ENCODE measurements at regions not wholly inside any gene's neighbourhood (a gene's known extent, or its start where the extent isn't known, plus 50 kb on each side); places are given as distances from the start of the nearest gene placed in this dataset.

- ChIA-PET POLR2A (no interaction called here), CTCF (no interaction called here)
- Histone ChIP-seq H3K79me2 (ENCODE audit: insufficient read depth) (no peaks in the 10 kb centered on the region), H3F3A (replicated peaks; ENCODE audit: insufficient read depth) (no peaks in the 10 kb centered on the region), H3K9ac (no peak overlapping the region), H4K20me1 (ENCODE audit: insufficient read depth) (no peaks in the 10 kb centered on the region), H3K9me3 (no peaks in the 10 kb centered on the region), H2AFZ (ENCODE audit: low read depth) (no peak overlapping the region), H3K27ac (ENCODE audit: low read depth in 2 of 2, low read length in 1 of 2) (no peak overlapping the region), H3K27me3 (ENCODE audit: insufficient read depth) (no peaks in the 10 kb centered on the region), H3K36me3 (replicated peaks in 1 of 2; ENCODE audit: control insufficient read depth in 1 of 2, insufficient read depth in 2 of 2, low read length in 1 of 2) (no peaks in the 10 kb centered on the region), H3K9me2 (no peaks in the 10 kb centered on the region), H3K4me3 (ENCODE audit: low read depth in 2 of 2, low read length in 1 of 2) (no peak overlapping the region), H3K4me2 (no peak overlapping the region), H3K4me1 (ENCODE audit: control insufficient read depth in 1 of 2, insufficient read depth in 2 of 2, low read depth in 1 of 2, low read length in 1 of 2) (no peaks in the 10 kb centered on the region)
- TF ChIP-seq ELF1 (IDR thresholded peaks at IDR 0.05) (no peak), NFIC (IDR thresholded peaks at IDR 0.05; ENCODE audit: borderline replicate concordance) (no peak), MEF2A (IDR thresholded peaks at IDR 0.05; ENCODE audit: borderline replicate concordance, low read depth) (no peak)
- TF ChIP-seq, protein P1, sequence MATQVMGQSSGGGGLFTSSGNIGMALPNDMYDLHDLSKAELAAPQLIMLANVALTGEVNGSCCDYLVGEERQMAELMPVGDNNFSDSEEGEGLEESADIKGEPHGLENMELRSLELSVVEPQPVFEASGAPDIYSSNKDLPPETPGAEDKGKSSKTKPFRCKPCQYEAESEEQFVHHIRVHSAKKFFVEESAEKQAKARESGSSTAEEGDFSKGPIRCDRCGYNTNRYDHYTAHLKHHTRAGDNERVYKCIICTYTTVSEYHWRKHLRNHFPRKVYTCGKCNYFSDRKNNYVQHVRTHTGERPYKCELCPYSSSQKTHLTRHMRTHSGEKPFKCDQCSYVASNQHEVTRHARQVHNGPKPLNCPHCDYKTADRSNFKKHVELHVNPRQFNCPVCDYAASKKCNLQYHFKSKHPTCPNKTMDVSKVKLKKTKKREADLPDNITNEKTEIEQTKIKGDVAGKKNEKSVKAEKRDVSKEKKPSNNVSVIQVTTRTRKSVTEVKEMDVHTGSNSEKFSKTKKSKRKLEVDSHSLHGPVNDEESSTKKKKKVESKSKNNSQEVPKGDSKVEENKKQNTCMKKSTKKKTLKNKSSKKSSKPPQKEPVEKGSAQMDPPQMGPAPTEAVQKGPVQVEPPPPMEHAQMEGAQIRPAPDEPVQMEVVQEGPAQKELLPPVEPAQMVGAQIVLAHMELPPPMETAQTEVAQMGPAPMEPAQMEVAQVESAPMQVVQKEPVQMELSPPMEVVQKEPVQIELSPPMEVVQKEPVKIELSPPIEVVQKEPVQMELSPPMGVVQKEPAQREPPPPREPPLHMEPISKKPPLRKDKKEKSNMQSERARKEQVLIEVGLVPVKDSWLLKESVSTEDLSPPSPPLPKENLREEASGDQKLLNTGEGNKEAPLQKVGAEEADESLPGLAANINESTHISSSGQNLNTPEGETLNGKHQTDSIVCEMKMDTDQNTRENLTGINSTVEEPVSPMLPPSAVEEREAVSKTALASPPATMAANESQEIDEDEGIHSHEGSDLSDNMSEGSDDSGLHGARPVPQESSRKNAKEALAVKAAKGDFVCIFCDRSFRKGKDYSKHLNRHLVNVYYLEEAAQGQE (IDR thresholded peaks at IDR 0.05; ENCODE audit: low read depth, low read length): no peak
- TF ChIP-seq, protein P2, sequence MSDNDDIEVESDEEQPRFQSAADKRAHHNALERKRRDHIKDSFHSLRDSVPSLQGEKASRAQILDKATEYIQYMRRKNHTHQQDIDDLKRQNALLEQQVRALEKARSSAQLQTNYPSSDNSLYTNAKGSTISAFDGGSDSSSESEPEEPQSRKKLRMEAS (IDR thresholded peaks at IDR 0.05; ENCODE audit: low read depth): no peak
- 17% methylated on average over 4 of the region's 4 CpGs for WGBS (ENCODE audit: low lambda C conversion rate)
- no peak for DNase-seq
Observed at GRCh38 chrX:137187540-137187939, 153.7 kb upstream of the GPR101 start.

GRCh38 chrX:137178392-137178791 is 144.6 kb upstream of the GPR101 start:
- CTCF ChIA-PET: no interaction called here
- Histone ChIP-seq H3K9me2 (no peaks in the 10 kb centered on the region), H3K27me3 (ENCODE audit: insufficient read depth) (no peaks in the 10 kb centered on the region), H4K20me1 (ENCODE audit: insufficient read depth) (no peaks in the 10 kb centered on the region), H3F3A (replicated peaks; ENCODE audit: insufficient read depth) (no peaks in the 10 kb centered on the region), H3K4me2 (no peak overlapping the region), H3K79me2 (ENCODE audit: insufficient read depth) (no peaks in the 10 kb centered on the region), H3K4me1 (ENCODE audit: control insufficient read depth in 1 of 2, insufficient read depth in 2 of 2, low read depth in 1 of 2, low read length in 1 of 2) (no peaks in the 10 kb centered on the region), H3K36me3 (replicated peaks in 1 of 2; ENCODE audit: control insufficient read depth in 1 of 2, insufficient read depth in 2 of 2, low read length in 1 of 2) (no peaks in the 10 kb centered on the region), H2AFZ (ENCODE audit: low read depth) (no peak overlapping the region), H3K4me3 (ENCODE audit: low read depth in 2 of 2, low read length in 1 of 2) (no peak overlapping the region), H3K27ac (ENCODE audit: low read depth in 2 of 2, low read length in 1 of 2) (no peak overlapping the region), H3K9ac (no peak overlapping the region), H3K9me3 (no peaks in the 10 kb centered on the region)
- POLR2A ChIA-PET: no interaction called here
- TF ChIP-seq FOSL2 (IDR thresholded peaks at IDR 0.05; ENCODE audit: borderline replicate concordance, low read depth) (no peak), EZH2phosphoT487 (IDR thresholded peaks at IDR 0.05; ENCODE audit: borderline replicate concordance, low read depth) (no peak), ELF1 (IDR thresholded peaks at IDR 0.05) (no peak), TCF12 (IDR thresholded peaks at IDR 0.05) (no peak)
- TF ChIP-seq, protein P3, sequence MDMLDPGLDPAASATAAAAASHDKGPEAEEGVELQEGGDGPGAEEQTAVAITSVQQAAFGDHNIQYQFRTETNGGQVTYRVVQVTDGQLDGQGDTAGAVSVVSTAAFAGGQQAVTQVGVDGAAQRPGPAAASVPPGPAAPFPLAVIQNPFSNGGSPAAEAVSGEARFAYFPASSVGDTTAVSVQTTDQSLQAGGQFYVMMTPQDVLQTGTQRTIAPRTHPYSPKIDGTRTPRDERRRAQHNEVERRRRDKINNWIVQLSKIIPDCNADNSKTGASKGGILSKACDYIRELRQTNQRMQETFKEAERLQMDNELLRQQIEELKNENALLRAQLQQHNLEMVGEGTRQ (IDR thresholded peaks at IDR 0.05; ENCODE audit: borderline replicate concordance, low read depth, low read length): no peak
- DNase-seq: no peak
- 0% methylated on average over 3 of the region's 3 CpGs for WGBS (ENCODE audit: low lambda C conversion rate)

All from SK-N-SH (cell line).